Stimulated activated CD4-positive, alpha-beta T cell treated with anti-CD3 and anti-CD28 coated beads, Interleukin-4, amount 100 ng/mL, for 1 hour (primary cell): ENCODE measurements at regions not wholly inside any gene's neighbourhood (a gene's known extent, or its start where the extent isn't known, plus 50 kb on each side); places are given as distances from the start of the nearest gene placed in this dataset.
"Not testable (repeated sequence)": the region's sequence is repeated elsewhere in the genome, so short reads cannot be mapped to it uniquely, and the experiment has no call there.

Experiments
- DNase-seq: peaks from one replicate; pipeline ENCODE4 v3.0.0-alpha.2; 2020

DNA sequence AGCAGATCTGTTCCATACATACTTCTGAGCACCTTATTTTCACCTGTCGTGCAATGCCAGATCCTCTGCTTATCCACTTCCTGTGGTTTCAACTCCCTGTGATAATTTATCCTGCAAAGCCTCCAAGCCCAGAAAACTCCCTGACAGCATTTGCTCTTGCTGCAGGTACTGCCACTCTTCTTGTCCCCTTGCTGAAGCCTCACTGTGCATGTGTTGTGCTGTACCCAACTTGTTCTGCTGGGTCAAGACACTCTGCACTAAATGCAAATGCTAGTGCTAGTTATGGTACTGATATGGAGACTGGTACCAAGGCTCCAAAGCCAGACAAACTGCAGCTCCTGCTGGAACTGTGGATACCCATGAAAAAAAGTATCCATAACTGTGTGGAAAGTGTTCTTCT, 315.4 kb upstream of the MIR17HG start:
- no peak for DNase-seq

DNA sequence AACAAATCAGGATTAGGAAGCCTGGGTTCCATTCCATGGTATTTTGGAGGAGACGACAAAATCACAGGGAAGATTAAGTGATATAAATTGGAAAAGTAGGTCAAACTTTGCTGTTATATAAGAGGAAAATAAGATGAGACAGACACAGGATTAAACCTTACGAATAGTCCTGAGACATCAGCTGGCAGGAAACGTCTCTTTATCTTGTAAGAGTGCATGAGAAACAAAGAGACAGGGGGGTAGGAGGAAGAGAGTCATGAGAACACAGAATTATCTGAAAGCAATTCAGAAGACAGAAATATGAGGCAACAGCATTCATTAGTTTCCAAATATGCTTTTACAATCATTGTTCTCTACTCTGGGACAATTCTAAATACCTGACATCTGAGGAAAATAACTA, 310.6 kb upstream of the MIR17HG start:
- no peak for DNase-seq

DNA sequence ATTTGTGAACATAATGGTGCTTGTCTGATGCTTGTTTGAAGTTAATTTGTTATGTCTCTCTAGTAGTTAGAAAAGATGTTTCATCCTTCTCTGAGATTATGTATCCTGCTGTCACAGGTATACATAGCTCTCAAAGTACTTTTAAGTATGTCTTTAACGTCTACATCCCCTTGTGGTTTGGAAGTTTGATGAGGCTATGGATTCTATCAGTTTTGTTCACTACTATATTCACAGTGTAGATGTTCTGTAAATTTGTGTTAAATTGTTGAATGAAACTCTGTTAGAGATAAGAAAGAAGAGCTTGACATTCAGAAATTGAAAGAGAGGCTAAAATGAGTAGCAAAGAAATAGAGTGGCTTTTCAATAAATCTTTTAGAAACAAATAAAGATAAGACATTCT, 304.6 kb upstream of the MIR17HG start:
- no peak for DNase-seq

DNA sequence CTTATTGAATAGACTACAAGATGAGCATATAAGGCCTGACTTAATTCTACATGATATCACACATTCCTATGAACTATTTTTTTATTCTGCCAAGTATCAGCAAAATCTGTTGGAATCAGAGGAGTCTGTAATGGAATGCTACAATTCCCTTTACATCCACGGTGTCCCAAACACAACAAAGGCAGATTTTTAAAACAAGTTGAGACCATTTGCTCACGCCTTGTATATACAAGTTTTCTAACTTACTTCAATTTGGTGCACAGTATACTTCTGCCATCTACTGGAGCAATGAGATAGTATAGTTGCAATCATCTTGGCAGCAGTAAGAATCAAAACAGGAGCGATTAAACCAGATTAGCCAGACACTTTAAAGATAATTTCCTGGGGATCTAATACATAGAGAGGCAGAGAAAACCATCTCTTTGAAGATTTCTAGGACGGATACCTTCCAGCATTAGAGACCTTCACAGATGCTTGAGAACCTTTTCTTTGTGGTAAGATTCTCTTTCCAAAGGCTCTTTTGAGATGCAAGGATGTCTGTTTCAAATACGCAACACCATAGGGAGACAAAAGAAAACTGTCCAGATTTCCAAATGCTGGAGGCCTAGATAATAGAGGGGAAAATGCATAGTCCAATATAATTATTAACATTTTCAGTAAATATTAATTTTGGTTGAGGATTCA, 302.0 kb upstream of the MIR17HG start:
- DNase-seq, result no peak

DNA sequence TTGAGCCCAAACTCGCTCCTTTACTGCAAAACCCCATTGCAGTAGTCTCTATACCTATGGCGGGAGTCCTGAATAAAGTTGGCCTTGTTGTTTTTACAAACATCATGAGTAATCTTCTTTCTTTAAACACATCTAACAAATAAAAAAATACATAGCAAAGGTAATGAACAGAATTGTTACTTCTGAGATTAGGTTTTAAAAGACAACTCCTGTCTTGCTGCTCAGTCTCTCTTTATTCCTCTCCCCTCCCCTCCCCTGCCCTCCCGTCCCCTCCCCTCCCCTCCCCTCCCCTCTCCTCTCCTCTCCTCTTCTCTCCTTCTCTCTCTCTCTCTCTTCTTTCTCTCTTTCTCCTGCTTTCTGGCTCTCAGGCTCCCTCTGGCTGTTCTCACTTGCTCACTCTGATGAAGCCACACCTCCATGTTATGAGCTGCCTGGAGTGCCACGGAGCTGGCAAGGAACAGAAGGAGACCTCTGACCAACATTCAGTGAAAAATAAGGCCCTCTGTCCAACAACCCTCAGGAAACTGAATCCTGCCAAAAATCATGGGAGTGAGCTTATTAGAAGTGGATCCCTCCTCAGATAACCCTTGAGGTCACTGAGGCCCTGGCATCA, 300.7 kb upstream of the MIR17HG start:
- no peak for DNase-seq

DNA sequence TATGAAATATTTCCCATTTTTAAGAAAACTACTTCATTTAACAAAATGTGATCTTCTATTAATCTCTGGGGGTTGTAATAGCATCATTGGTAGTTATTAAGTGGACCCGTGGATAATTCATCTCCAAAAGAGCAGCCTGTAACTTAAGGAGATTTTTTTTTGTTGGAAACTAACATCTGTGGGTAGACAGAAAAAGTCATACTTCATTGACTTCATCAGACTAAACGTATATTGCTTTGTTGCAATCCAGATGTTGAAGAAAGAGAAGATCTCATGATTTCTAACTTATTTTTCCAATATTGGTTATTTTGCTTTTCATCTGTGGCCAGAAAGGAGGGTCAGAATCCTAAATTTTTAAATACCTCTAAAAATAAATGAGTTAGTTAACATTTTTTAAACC, 296.5 kb upstream of the MIR17HG start:
- no peak for DNase-seq

DNA sequence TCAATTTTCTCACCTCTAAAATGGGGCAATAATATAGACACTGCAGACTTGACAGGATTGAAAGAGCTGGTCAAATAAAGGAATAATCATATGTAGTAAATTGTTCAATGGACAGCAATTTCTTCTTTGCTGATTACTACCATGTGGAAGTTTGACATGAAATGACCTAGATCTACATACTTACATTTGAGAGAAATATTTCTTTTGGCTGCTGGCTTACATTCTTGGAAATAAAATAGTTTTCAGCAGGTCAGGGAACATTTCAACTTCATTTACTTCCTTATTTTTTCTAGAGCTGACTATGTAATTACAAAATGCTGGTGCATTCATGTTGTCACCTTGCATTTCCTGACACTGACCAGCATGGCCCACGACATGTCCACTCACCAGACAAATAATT, 294.6 kb upstream of the MIR17HG start:
- DNase-seq, result no peak

DNA sequence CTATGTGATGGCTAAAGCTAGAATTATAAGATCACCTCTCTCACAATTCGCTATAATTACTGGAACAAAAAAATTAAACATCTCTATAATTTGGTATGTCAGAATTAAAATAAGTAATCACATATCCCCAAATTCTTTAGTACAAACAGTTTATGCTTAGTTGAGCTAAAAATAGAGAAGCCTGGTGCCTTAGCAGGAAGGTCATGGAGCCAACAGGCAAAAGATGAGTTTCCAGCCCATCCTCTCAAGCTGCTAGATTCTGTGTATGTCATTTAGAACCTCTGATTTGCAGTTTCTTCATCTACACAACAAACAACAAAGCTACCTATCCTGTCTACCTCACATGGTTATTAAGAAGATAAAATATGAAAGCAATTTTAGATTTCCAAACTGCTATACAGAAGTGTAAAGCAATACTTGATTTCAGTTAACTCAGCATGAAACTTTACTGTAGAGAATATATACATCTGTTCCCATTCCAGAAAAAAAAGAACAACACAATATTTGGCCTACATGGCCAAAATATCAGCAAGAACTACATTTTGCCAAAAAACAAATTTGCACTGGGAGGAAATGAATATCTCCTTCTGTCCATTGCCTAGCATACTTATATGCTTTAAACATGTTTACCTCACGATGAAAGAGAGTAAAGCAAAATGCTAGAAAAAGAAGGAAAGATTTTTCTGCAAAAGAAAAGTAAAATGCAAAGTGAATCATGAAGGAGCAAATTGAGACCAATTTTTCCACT, 294.0 kb upstream of the MIR17HG start:
- DNase-seq, result no peak

DNA sequence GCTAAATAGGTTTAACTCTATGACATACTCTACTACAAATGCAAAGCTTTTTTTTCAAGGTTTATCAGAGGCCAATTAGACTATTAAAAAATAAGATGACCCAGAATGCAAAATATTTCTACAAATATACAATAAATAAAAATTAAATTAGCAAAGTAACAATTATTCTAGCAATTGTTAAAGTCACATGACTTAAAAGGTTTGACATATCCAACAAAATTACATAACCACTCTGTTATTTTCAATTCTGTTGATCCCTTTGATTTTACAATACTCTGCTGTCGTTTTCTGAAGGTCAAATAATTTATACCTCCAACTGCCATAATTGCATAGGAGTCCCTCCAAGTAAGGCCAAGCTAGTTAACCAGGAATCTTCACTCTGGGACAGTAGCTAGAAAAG, 292.6 kb upstream of the MIR17HG start:
- DNase-seq, result no peak

DNA sequence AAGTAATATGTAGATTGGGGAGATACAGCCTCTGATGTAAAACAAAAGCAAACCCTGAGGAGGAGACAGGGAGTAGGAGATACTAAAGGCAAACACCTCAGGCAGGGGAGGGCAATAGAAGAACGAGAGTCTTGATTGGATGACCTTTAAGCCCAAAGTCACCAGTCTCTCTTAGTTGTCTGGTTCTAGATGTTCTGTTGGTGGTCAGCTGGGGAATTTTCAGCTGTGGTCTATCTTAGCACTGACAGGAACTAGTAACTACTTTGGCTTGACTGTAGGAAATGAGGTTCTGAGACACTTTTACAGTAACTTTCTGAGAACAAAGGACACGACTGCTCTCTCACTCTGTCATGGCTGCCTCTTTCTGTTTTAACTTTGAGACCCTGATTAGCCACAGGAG, 290.7 kb upstream of the MIR17HG start:
- DNase-seq, result no peak

DNA sequence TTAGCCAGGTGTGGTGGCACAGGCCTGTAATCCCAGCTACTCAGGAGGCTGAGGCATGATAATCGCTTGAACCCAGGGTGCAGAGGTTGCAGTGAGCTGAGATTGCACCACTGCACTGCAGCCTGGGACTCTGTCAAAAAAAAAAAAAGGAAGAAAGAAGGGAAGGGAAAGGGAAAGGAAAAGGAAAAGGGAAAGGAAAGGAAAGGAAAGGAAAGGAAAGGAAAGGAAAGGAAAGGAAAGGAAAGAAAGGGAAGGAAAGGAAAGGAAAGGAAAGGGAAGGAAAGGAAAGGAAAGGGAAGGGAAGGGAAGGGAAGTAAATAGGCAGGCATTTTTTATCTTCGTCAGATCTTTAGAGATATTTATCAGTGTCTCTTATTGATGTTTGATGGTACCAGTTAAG, 290.0 kb upstream of the MIR17HG start:
- not testable (repeated sequence) for DNase-seq

DNA sequence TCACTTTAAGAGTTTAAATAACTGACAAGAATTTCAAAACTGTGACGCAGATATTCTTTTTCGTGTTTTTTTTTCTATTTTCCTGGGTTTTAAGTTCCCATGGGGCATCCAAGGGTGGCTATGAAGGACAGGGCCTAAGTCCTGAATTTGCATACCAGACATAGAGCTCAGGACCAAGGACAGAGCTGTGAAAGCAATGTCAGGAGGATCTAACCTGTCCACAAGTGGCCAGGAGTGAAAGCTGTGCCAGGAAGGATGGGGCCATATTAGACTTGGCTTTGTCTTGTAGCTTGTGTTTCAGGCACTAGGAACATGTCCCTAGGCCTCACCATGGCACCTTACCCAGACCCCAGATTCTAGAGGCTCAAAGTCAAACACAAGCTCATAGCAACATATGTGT, 289.4 kb upstream of the MIR17HG start:
- no peak for DNase-seq

DNA sequence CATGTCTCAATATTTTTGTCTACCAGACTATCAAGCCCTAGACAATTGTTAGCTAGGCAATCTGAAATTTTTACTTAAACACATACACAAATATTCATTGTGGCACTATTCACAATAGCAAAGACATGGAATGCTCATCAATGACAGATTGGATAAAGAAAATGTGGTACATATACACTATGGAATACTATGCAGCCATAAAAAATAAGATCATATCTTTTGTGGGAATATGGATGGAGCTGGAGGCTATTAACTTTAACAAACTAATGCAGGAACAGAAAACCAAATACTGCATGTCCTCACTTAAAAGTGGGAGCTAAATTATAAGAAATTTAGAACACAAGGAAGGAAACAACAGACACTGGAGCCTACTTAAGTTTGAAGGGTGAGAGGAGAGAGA, 288.6 kb upstream of the MIR17HG start:
- no peak for DNase-seq

DNA sequence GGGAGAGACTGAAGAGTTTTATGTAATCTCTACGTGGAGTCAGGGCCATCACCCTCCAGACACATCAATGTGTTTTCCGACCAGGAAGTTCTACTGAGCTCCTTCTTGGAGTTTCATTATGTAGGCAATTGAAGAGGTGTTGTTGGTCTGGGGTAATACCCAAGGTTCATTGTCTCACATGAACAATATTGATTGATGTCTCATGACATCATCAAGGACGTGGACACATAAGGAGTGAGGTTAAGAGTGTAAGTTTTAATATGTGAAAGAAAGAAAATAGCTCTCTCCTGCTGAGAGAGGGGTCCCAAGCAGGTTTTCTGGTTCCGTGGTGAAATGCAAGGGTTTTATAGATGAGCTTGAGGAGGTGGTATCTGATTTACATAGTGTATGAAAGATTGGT, 280.7 kb upstream of the MIR17HG start:
- DNase-seq, result no peak

DNA sequence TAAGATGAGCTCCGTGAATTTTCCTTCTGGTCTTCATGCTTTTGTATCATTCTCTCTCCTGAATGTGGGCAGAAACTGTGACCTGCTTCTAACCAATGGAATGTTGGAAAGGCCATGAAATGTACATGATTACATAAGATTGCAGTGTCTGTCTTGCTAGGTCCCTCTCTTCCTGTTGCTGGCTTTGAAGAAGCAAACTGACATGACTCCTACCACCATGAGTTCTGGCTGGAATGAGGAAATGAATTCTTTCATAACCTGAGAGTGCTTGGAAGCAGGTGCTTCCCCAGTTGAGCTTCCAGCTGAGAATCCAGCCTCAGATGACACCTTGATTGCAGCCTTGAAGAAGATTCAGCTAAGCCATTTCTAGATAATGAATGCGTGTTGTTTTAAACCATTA, 275.0 kb upstream of the MIR17HG start:
- DNase-seq, result no peak

DNA sequence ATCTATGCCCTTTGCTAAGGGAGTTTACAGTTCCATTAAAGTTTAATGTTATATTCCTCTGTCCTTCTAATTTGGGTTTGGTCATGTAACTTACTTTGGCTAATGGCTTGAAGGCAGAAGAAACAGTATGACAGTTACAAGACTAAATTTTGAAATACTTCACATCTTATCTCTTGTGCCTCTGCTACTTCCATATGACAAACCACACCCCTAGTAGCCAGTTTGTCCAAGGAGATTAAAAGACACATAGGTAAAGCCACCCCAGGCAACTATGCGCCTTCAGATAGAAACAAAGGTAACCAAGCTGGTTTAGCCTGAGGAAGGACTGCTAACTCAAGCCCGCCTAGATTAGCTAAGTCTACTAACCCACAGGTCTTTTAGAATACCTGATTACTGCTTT, 273.4 kb upstream of the MIR17HG start:
- no peak for DNase-seq

DNA sequence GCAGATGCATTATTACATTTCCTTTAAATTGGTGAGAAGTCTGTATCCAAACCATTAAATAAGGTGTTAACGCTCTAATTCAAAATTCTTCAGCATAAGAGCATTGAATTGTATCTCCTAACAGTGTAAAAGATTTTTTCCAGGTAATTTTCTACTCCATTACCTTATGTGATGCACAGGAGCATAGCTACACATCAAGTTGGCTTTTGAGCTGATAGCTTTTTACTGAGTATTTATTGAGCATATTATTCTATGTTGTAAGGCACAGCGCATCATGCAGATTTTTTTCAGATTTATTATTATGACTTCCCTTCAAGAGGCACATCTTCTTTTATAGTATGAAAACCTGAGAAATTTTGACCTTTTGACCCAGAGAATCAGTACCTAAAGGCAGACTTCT, 270.7 kb upstream of the MIR17HG start:
- no peak for DNase-seq

DNA sequence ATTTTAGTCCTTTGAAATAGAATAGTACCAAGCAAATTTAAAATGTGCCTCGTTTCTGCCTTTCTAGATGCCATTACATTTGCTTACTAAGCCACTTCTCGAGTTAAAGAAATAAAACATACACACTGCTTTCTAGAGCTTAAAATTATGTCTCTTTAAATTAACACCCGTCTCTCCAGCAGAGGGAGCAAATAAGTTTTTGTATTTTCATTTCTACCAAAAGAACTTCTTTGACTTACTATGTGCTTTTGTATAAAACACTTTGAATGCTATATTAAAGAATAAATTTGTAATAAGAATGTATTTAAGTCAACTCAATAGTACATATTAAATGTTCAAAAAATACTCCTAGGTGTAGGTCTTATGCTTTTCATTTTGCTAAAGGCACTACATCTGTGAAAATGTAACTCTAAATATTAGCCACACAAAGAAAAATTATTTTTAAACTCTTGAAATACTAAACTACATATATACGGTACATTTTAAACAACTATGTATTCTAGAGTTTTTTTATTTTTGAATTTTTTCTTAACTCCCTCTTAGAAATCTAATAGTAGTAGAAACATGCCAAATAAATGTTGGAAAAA, 269.3 kb upstream of the MIR17HG start:
- no peak for DNase-seq

DNA sequence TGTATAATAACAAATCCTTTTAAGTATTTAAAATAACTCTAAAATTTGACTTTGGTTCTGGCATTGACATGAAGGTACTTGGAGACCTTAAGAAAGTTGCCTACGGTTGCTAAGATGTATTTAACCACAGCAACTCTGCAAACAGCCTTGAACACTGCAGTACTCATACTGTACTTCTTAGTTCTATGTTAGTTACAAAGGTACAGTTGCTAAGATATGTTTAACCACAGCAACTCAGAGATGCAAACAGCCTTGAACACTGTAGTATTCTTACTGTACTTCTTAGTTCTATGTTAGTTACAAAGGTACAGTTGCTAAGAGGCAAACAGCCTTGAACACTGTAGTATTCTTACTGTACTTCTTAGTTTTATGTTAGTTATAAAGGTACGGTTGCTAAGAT, 268.3 kb upstream of the MIR17HG start:
- no peak for DNase-seq

DNA sequence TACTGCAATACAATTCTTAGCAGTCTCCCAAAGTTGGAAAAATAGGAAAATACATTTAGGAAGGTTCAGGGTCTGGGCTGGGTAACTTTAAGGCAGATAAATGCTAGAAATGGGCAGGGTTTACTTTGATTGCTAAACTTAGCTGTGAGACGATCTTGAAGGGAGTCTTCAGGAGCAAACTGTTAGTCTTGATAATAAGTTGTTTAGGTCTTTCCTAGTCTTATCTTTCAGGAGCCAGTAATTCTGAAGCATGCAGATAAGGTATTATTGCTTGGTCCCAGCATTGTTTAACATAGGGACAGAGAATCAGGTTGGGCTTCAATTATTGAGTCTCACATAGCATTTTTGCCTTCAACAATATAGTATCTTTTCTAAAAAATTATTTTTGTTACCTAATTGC, 262.4 kb upstream of the MIR17HG start:
- DNase-seq, result no peak

DNA sequence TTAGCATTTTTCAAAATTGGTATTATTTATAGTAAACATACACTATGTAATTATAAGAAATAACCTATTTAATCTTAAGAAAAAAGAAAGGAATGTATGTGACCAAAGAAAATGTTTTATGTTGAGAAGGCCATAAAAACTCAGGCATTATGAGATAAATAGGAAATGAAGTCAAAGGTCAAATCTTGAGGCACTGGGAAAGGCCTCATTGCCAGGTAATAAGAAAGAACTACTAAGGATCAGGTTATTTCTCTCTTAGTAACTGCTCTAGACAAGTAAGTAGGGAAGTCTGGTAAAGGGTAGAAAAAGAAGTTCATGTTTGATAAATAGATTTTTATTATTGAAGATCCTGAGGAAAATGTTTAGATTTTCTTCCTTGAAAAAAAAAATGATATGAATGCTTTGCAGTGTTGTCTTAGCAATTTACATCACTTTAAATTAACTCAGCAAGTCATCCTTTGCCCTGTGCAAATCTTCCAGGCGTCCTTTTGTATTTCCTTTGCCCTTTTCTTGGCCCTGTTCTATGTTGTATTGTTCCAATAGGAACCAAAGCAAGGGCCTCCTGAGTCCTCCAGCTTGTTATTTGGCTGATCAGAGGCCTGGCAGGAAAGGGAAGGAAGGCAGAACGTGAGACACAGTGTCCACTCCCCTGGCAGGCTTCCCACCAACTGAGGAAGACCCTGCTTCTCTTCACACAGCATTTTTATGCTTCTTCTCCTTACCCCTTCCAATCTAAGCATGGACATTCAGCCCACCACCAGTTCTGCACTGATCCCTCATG, 260.4 kb upstream of the MIR17HG start:
- no peak for DNase-seq

DNA sequence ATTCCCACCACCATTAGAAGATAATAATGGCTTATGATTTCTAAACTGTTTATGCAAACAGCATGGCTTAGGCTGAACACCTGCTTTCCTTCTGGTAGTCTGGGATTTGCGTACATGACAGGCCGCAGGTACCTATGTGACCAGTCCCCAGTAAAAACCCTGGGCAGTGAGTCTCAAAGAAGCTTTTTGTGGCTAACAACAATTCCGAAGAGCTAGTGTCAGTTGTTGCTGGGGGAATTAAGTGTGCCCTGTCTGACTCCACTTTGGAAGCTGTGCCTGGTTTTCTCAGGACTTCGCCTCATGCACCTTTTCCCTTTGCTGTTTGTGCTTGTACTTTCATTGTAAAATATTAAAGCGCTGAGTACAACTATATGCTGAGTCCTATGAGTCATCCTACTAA, 250.2 kb upstream of the MIR17HG start:
- DNase-seq, result no peak

DNA sequence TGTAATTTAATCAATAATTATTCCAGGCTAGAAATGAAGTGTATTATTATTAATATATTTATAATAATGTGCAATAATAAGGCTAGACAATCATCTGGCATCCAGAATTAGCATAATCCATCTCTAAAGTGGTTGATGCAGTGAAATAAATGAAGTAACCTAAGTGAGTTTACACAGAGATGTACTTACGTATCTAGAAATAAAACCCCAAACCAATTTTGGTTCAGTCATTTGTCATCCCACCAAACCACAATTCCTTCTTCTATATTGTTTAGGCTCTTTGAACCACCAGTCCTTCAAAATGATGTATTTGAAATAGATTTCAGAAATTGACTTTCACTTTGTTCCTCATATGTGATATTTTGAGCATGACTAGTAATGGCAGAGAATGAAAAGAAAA, 247.6 kb upstream of the MIR17HG start:
- no peak for DNase-seq
